HG03280 (cell line): ENCODE measurements at regions not wholly inside any gene's neighbourhood (a gene's known extent, or its start where the extent isn't known, plus 50 kb on each side); places are given as distances from the start of the nearest gene placed in this dataset.
"Not testable (repeated sequence)": the region's sequence is repeated elsewhere in the genome, so short reads cannot be mapped to it uniquely, and the experiment has no call there.

Source experiments
- ATAC-seq: cut with Tn5 transposase; IDR thresholded peaks from one replicate; pipeline ENCODE4 v1.9.1; 2021; ENCODE audit warnings: mild to moderate bottlenecking, moderate library complexity; ENCODE audit not compliant: unreplicated experiment

DNA sequence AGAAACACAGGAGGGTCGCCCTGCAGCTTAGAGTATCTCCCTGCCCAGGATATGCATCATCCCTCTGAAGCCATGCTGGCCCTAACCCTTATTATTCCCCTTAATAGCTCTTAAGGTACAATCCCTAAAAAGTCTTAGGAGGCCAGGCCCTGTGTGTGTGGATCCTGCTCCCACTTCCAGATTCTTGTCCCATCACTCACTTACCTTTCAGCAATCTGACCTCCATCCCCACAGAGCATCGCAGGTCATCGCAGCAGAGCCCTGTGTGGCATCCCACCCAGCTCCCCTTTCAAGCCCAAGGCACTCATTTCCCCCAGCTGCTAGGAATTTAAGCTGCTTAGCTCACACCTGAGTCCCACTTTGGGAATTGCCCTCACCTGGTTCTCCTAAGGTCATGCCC, 223.8 kb upstream of the SMLR1 start:
- no peak for ATAC-seq

- ATAC-seq = no peak
Measured at GRCh38 chr6:130604841-130605399, 222.3 kb upstream of the SMLR1 start.

- no peak for ATAC-seq
Measured at GRCh38 chr6:130610303-130610702, 216.9 kb upstream of the SMLR1 start.

GRCh38 chr6:130611366-130611765, 215.8 kb upstream of the SMLR1 start:
- ATAC-seq = no peak

DNA sequence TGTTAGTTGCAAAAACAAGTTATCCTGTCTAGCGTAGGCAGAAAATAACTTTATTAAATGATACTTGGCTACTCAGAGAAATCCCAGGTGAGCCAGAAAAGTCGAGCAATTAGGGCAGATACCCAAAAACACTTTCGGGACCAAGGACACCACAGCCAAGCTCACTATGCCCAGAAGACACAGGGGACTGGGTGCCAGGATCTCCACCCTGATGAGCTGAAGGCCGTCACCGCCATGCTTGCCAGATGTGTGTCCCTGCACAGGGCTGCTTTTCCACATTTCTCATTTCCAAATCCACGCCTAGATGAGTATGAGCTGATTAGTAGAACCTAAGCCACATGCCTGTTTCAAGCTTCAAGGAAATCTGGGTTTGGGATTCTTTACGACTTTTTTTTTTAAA, 214.0 kb upstream of the SMLR1 start:
- no peak for ATAC-seq

- ATAC-seq = no peak
Measured at GRCh38 chr6:130615816-130616215, 211.4 kb upstream of the SMLR1 start.

GRCh38 chr6:130617658-130618057, 209.5 kb upstream of the SMLR1 start:
- no peak for ATAC-seq

- not testable (repeated sequence) for ATAC-seq
Measured at GRCh38 chr6:130618806-130619205, 208.4 kb upstream of the SMLR1 start.

DNA sequence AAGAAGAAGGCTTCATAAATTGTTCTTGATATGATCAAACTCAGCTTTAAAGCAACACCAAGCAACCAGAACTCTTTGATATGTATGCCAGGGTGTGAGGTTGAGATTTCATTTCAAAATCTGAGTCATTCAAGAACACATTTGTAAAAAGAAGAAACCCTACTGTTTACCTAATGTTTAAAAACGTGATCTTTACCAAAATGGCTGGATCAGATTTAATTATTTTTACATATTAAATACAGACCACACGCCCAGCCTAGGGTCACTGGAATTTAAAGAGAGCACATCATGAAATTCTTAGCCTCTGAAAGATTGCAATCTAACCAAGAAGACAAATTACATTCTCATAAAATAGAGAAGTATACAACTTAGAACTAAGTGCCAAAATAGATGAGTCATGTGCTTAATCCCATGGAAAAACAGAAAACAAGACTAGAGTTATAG, 206.8 kb upstream of the SMLR1 start:
- no peak for ATAC-seq

- no peak for ATAC-seq
Measured at GRCh38 chr6:130622142-130622541, 205.1 kb upstream of the SMLR1 start.

DNA sequence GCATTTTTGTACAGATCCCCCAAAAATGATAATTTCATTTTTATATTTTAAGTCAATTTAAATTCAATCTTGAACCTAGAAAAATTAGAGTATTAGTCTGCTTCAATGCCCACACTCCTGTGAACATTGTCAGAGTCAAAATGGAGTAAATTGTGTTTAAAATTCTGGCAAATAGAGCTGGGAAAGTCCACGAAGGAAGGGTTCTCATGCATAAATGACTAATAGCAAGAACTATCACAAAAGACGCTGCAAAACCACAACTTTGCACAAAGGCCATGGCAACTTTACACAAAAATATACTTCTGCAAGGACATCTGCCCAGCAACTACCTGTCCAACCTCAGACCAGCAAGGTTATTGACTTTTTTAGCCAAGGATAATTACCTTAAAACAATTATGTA, 203.2 kb upstream of the SMLR1 start:
- no peak for ATAC-seq

DNA sequence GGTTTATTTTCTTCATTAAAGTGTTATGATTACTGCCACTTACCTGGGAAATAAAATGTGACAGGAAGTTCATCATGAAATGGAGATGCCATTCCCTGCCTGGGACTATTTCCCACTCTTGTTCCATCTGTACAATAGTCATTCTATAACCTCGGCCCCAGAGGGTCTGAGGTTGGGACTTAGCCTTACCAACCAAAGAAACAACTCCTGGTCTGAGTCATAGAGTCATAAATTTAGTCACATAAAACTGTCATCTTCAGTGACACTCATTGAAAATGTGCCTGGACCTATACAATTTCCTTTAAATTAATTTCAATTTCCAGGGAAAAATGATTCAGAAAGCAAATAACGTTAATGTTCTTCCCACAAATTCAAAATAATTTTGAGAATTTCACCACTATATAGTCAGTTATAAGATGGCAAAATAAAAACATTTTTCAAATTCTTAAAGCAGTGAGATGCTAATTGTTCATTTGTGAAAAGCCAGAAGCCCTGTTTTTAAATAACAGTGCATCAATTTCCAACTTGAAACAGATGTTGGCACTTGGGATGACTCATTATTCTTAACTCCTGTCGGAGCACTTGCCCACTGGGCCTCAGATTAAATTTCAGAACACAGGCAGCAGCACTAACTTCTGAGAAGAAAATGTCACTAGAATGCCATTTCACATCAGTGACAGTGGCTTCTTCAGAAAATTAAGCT, 201.2 kb upstream of the SMLR1 start:
- ATAC-seq = peak; percentile 71

GRCh38 chr6:130628862-130629261, 198.3 kb upstream of the SMLR1 start:
- ATAC-seq = no peak

GRCh38 chr6:130629640-130630039, 197.6 kb upstream of the SMLR1 start:
- no peak for ATAC-seq

GRCh38 chr6:130632277-130632676, 194.9 kb upstream of the SMLR1 start:
- no peak for ATAC-seq

DNA sequence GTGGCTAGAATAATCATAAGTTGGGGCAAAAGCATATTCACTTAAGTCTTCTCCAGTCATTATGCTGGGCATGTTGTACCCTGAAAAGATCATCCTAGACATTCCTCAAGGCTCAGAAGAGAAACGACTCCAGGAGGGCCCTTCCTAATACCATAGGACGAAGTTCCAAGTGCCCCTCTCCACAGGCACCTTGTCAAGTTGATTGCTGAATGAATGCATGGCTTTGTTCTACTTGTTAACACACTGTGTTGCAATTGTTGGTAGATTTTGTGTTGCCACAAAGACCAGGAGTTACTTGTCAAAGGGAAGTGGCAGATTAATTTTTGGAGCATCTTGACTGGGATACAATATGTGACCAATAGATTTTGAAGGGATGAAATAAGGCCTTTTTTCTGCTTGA, 194.3 kb upstream of the SMLR1 start:
- ATAC-seq = no peak

GRCh38 chr6:130643361-130643760, 183.8 kb upstream of the SMLR1 start:
- ATAC-seq = no peak

- no peak for ATAC-seq
Measured at GRCh38 chr6:130644175-130644574, 183.0 kb upstream of the SMLR1 start.

DNA sequence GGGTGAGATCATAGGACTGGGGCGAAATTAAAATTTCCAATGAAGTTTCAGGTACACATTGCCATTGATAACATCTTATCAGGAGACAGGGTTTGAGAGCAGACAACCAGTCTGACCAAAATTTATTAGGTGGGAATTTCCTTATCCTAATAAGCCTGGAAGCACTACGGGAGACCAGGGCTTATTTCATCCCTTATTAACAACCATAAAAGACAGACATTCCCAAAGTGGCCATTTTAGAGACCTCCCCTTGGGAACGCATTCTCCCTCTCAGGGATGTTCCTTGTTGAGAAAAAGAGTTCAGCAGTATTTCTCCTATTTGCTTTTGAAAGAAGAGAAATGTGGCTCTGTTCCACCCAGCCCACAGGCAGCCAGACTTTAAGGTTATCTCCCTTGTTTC, 182.4 kb upstream of the SMLR1 start:
- ATAC-seq = not testable (repeated sequence)

- ATAC-seq = no peak
Measured at GRCh38 chr6:130647246-130647645, 180.0 kb upstream of the SMLR1 start.

- ATAC-seq = no peak
Measured at GRCh38 chr6:130655586-130655985, 171.6 kb upstream of the SMLR1 start.

- ATAC-seq = no peak
Measured at GRCh38 chr6:130661077-130661476, 166.1 kb upstream of the SMLR1 start.

DNA sequence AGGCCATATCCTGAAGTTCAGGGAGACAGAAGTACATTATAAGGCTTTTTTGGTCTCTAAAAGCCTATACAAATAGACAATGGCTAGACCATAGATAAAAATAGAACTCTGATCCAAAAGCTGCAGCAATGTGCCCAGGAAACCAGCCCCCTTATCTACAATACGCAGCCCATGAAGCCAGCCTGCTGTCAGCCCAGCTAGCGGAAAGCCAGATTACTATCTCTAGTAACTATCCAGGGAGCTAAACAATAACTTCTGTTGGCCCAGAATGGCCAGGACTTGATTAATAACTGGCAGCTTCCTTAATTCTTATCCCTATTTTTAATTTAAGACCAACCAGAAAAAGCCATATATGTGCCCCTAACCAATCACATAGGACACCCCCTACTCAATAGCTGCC, 160.4 kb upstream of the SMLR1 start:
- no peak for ATAC-seq
